ENCODE measurements at regions not wholly inside any gene's neighbourhood (a gene's known extent, or its start where the extent isn't known, plus 50 kb on each side); places are given as distances from the start of the nearest gene placed in this dataset.

- TF ChIP-seq TEAD4 (IDR thresholded peaks at IDR 0.05) = no peak
- TF ChIP-seq ZBTB7A (IDR thresholded peaks at IDR 0.05; ENCODE audit: low read depth) = no peak
- TF ChIP-seq EGR1 (IDR thresholded peaks at IDR 0.05) = no peak
- TF ChIP-seq RAD21 (IDR thresholded peaks at IDR 0.05; ENCODE audit: low read depth) = no peak
- no peak for TF ChIP-seq REST (IDR thresholded peaks at IDR 0.05; ENCODE audit: low read depth)
- no peak for TF ChIP-seq CREB1 (IDR thresholded peaks at IDR 0.05; ENCODE audit: low read depth)
- no peak for TF ChIP-seq MAX (IDR thresholded peaks at IDR 0.05)
- TF ChIP-seq, protein P1, sequence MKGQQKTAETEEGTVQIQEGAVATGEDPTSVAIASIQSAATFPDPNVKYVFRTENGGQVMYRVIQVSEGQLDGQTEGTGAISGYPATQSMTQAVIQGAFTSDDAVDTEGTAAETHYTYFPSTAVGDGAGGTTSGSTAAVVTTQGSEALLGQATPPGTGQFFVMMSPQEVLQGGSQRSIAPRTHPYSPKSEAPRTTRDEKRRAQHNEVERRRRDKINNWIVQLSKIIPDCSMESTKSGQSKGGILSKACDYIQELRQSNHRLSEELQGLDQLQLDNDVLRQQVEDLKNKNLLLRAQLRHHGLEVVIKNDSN (IDR thresholded peaks at IDR 0.05) = no peak
- TF ChIP-seq CEBPB (IDR thresholded peaks at IDR 0.05) = no peak
- no peak for TF ChIP-seq FOXM1 (IDR thresholded peaks at IDR 0.05; ENCODE audit: borderline replicate concordance, low read depth)
- TF ChIP-seq EP300 (IDR thresholded peaks at IDR 0.05; ENCODE audit: borderline replicate concordance) = no peak
- TF ChIP-seq YY1 (IDR thresholded peaks at IDR 0.05; ENCODE audit: low read depth) = no peak
- TF ChIP-seq NFIC (IDR thresholded peaks at IDR 0.05) = no peak
- no peak for TF ChIP-seq TCF12 (IDR thresholded peaks at IDR 0.05; ENCODE audit: low read depth)
- TF ChIP-seq TAF1 (IDR thresholded peaks at IDR 0.05; ENCODE audit: low read depth) = no peak
These were observed 86.7 kb downstream of the RPS6KA4 start for GRCh38 chr11:64445651-64446050.

DNA sequence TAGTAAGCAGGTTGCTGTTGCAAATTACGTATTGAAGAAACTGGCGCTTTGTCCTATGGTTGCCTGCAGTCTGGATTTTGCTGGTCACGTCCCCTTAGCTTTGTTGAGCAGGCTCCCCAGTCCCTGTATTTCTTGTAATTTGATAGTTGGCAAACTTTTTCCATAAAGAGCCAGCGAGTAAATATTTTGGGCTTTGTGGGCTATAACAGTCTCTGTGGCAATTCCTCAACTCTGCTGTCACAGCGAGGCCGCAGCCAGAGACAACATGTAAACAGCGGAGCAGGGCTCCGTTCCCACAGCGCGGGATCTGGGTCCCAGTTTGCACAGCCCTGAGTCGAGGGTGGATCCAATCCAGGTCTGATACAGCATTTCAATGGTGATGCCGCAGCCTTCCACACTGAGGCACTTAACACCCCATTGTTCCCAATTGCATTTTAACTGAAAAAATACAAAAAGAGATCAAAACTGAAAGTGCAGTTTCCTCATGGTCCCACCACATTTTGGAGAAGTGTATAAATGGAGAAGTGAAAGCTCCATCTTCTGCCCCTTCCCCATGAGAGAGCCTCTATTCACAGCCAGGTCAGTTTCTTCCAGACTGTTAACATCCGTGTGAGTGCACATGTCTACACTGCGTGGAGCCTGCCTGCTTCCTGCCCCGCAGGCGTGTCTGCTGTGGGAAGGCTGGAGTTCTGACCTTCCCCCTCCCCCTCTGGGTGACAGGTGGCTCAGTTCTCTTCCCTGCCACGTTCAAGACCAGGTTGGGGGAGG, 89.1 kb downstream of the RPS6KA4 start:
- no peak for TF ChIP-seq FOXM1 (IDR thresholded peaks at IDR 0.05; ENCODE audit: borderline replicate concordance, low read depth)
- no peak for TF ChIP-seq YY1 (IDR thresholded peaks at IDR 0.05; ENCODE audit: low read depth)
- no peak for TF ChIP-seq EP300 (IDR thresholded peaks at IDR 0.05; ENCODE audit: borderline replicate concordance)
- no peak for TF ChIP-seq CEBPB (IDR thresholded peaks at IDR 0.05)
- TF ChIP-seq EGR1 (IDR thresholded peaks at IDR 0.05) = no peak
- no peak for TF ChIP-seq REST (IDR thresholded peaks at IDR 0.05; ENCODE audit: low read depth)
- TF ChIP-seq TCF12 (IDR thresholded peaks at IDR 0.05; ENCODE audit: low read depth) = no peak
- no peak for TF ChIP-seq TAF1 (IDR thresholded peaks at IDR 0.05; ENCODE audit: low read depth)
- TF ChIP-seq MAX (IDR thresholded peaks at IDR 0.05) = no peak
- TF ChIP-seq NFIC (IDR thresholded peaks at IDR 0.05) = no peak
- no peak for TF ChIP-seq CREB1 (IDR thresholded peaks at IDR 0.05; ENCODE audit: low read depth)
- no peak for TF ChIP-seq ZBTB7A (IDR thresholded peaks at IDR 0.05; ENCODE audit: low read depth)

- no peak for TF ChIP-seq CREB1 (IDR thresholded peaks at IDR 0.05; ENCODE audit: low read depth)
- TF ChIP-seq EGR1 (IDR thresholded peaks at IDR 0.05) = no peak
- no peak for TF ChIP-seq YY1 (IDR thresholded peaks at IDR 0.05; ENCODE audit: low read depth)
- TF ChIP-seq RAD21 (IDR thresholded peaks at IDR 0.05; ENCODE audit: low read depth) = peak; percentile 70
- 0 out of 2 replicates have a peak, but pooled peaks have one; percentile 21 for TF ChIP-seq REST (IDR thresholded peaks at IDR 0.05; ENCODE audit: low read depth)
- TF ChIP-seq EP300 (IDR thresholded peaks at IDR 0.05; ENCODE audit: borderline replicate concordance) = no peak
- no peak for TF ChIP-seq NFIC (IDR thresholded peaks at IDR 0.05)
- no peak for TF ChIP-seq TAF1 (IDR thresholded peaks at IDR 0.05; ENCODE audit: low read depth)
- no peak for TF ChIP-seq CEBPB (IDR thresholded peaks at IDR 0.05)
- TF ChIP-seq TEAD4 (IDR thresholded peaks at IDR 0.05) = no peak
- TF ChIP-seq ZBTB7A (IDR thresholded peaks at IDR 0.05; ENCODE audit: low read depth) = no peak; the same call in 1 of the 2 replicates
- TF ChIP-seq FOXM1 (IDR thresholded peaks at IDR 0.05; ENCODE audit: borderline replicate concordance, low read depth) = no peak
- TF ChIP-seq MAX (IDR thresholded peaks at IDR 0.05) = no peak
- TF ChIP-seq, protein P1 (IDR thresholded peaks at IDR 0.05) = no peak
- no peak for TF ChIP-seq TCF12 (IDR thresholded peaks at IDR 0.05; ENCODE audit: low read depth)
These were observed 89.8 kb downstream of the RPS6KA4 start for GRCh38 chr11:64448599-64449380.
